ENCODE measurements at regions not wholly inside any gene's neighbourhood (a gene's known extent, or its start where the extent isn't known, plus 50 kb on each side); places are given as distances from the start of the nearest gene placed in this dataset.

- POLR2A ChIA-PET: no interaction called here
- H3K27ac Mint-ChIP-seq: no peak overlapping the region
- H3K4me1 Mint-ChIP-seq (ENCODE audit: low read depth): no peaks in the 10 kb centered on the region
- H3K4me3 Mint-ChIP-seq: no peak overlapping the region
- ATAC-seq (ENCODE audit: poor library complexity) (no peak), DNase-seq (no peak)
- H3K4me3 ChIP-seq (ENCODE audit: low read length): no peak overlapping the region
- no peaks in the 10 kb centered on the region for H3K27me3 ChIP-seq (ENCODE audit: control insufficient read depth in 1 of 2, insufficient read depth in 2 of 2, low read length in 2 of 2)
- TF ChIP-seq CTCF (IDR thresholded peaks at IDR 0.05): no peak
- no peak overlapping the region for H3K27ac ChIP-seq (ENCODE audit: low read depth in 1 of 2, low read length in 2 of 2)
- H3K36me3 Mint-ChIP-seq (ENCODE audit: low read depth): no peaks in the 10 kb centered on the region
- H3K4me1 ChIP-seq (ENCODE audit: insufficient read depth, low read length): no peaks in the 10 kb centered on the region
- peaks cover 9% of the 10 kb centered on the region for H3K9me3 Mint-ChIP-seq
- CTCF ChIA-PET: no interaction called here
- no peaks in the 10 kb centered on the region for H3K36me3 ChIP-seq (ENCODE audit: insufficient read depth, low read length)
- intact Hi-C loops (cut with DNase I, micrococcal nuclease): no loop called here
- H3K27me3 Mint-ChIP-seq: no peaks in the 10 kb centered on the region
- no peaks in the 10 kb centered on the region for H3K9me3 ChIP-seq (ENCODE audit: control insufficient read depth in 1 of 2, insufficient read depth in 1 of 2, low read length in 2 of 2)
Measured at GRCh38 chr1:164272156-164272555, 286.8 kb upstream of the PBX1 start.

- no peaks in the 10 kb centered on the region for H3K9me3 ChIP-seq (ENCODE audit: control insufficient read depth in 1 of 2, insufficient read depth in 1 of 2, low read length in 2 of 2)
- no peaks in the 10 kb centered on the region for H3K4me1 ChIP-seq (ENCODE audit: insufficient read depth, low read length)
- no peak for TF ChIP-seq CTCF (IDR thresholded peaks at IDR 0.05)
- intact Hi-C loops (cut with DNase I, micrococcal nuclease): no loop called here
- no peak overlapping the region for H3K27ac Mint-ChIP-seq
- H3K4me1 Mint-ChIP-seq (ENCODE audit: low read depth): no peaks in the 10 kb centered on the region
- ATAC-seq (ENCODE audit: poor library complexity) (no peak), DNase-seq (no peak)
- ChIA-PET POLR2A (no interaction called here), CTCF (no interaction called here)
- H3K4me3 ChIP-seq (ENCODE audit: low read length): no peak overlapping the region
- H3K27me3 ChIP-seq (ENCODE audit: control insufficient read depth in 1 of 2, insufficient read depth in 2 of 2, low read length in 2 of 2): no peaks in the 10 kb centered on the region
- H3K4me3 Mint-ChIP-seq: no peak overlapping the region
- no peaks in the 10 kb centered on the region for H3K27me3 Mint-ChIP-seq
- H3K27ac ChIP-seq (ENCODE audit: low read depth in 1 of 2, low read length in 2 of 2): no peak overlapping the region
- H3K9me3 Mint-ChIP-seq: peaks cover 20% of the 10 kb centered on the region
- no peaks in the 10 kb centered on the region for H3K36me3 ChIP-seq (ENCODE audit: insufficient read depth, low read length)
- H3K36me3 Mint-ChIP-seq (ENCODE audit: low read depth): no peaks in the 10 kb centered on the region
Measured at GRCh38 chr1:164296172-164296571, 262.8 kb upstream of the PBX1 start.

- ATAC-seq (ENCODE audit: poor library complexity) (no peak), DNase-seq (no peak)
- no peak for TF ChIP-seq CTCF (IDR thresholded peaks at IDR 0.05)
- H3K27ac ChIP-seq (ENCODE audit: low read depth in 1 of 2, low read length in 2 of 2): no peak overlapping the region
- no peaks in the 10 kb centered on the region for H3K36me3 Mint-ChIP-seq (ENCODE audit: low read depth)
- no peak overlapping the region for H3K27ac Mint-ChIP-seq
- H3K4me1 Mint-ChIP-seq (ENCODE audit: low read depth): no peaks in the 10 kb centered on the region
- no peaks in the 10 kb centered on the region for H3K36me3 ChIP-seq (ENCODE audit: insufficient read depth, low read length)
- no peaks in the 10 kb centered on the region for H3K4me1 ChIP-seq (ENCODE audit: insufficient read depth, low read length)
- intact Hi-C loops (cut with DNase I, micrococcal nuclease): no loop called here
- no peaks in the 10 kb centered on the region for H3K9me3 ChIP-seq (ENCODE audit: control insufficient read depth in 1 of 2, insufficient read depth in 1 of 2, low read length in 2 of 2)
- peaks cover 4% of the 10 kb centered on the region for H3K9me3 Mint-ChIP-seq
- H3K27me3 Mint-ChIP-seq: no peaks in the 10 kb centered on the region
- H3K27me3 ChIP-seq (ENCODE audit: control insufficient read depth in 1 of 2, insufficient read depth in 2 of 2, low read length in 2 of 2): no peaks in the 10 kb centered on the region
- no peak overlapping the region for H3K4me3 ChIP-seq (ENCODE audit: low read length)
- CTCF ChIA-PET: no interaction called here
- POLR2A ChIA-PET: no interaction called here
- H3K4me3 Mint-ChIP-seq: no peak overlapping the region
Measured at GRCh38 chr1:164308101-164308500, 250.9 kb upstream of the PBX1 start.
